Skeletal muscle tissue (tissue), 3 donors: ENCODE measurements at regions not wholly inside any gene's neighbourhood (a gene's known extent, or its start where the extent isn't known, plus 50 kb on each side); places are given as distances from the start of the nearest gene placed in this dataset.

Experiments used
- H3K27ac ChIP-seq: one replicate; pipeline ENCODE4 v1.7.0; 2013; ENCODE audit warnings: mild to moderate bottlenecking, low read depth, low read length, inconsistent platforms
- H3K27me3 ChIP-seq, 3 donors: one replicate each; pipeline ENCODE4 v1.7.0; 2013; ENCODE audit warnings: low read length in 3 of 3; ENCODE audit not compliant: control insufficient read depth in 3 of 3, insufficient read depth in 3 of 3
- H3K36me3 ChIP-seq, 3 donors: one replicate each; pipeline ENCODE4 v1.7.0; 2013; ENCODE audit warnings: low read length in 3 of 3; ENCODE audit not compliant: control insufficient read depth in 3 of 3, insufficient read depth in 3 of 3
- H3K4me1 ChIP-seq, 3 donors: one replicate each; pipeline ENCODE4 v1.7.0; 2013; ENCODE audit warnings: low read length in 3 of 3, mild to moderate bottlenecking in 3 of 3; ENCODE audit not compliant: control insufficient read depth in 3 of 3, insufficient read depth in 3 of 3
- H3K4me3 ChIP-seq, 3 donors: one replicate each; pipeline ENCODE4 v1.7.0; 2013; ENCODE audit warnings: low read length in 3 of 3
- H3K9ac ChIP-seq, 3 donors: one replicate each; pipeline ENCODE4 v1.7.0; 2013; ENCODE audit warnings: low read length in 3 of 3, mild to moderate bottlenecking in 3 of 3, moderate library complexity in 2 of 3, low read depth in 1 of 3
- H3K9me3 ChIP-seq, 3 donors: one replicate each; pipeline ENCODE4 v1.7.0; 2013; ENCODE audit warnings: low read length in 3 of 3; ENCODE audit not compliant: control insufficient read depth in 3 of 3
- donor health status: Osteomylitis.

- no peaks in the 10 kb centered on the region for H3K4me1 ChIP-seq
Measured at GRCh38 chr3:105923140-105923539, 54.3 kb upstream of the CBLB start.

DNA sequence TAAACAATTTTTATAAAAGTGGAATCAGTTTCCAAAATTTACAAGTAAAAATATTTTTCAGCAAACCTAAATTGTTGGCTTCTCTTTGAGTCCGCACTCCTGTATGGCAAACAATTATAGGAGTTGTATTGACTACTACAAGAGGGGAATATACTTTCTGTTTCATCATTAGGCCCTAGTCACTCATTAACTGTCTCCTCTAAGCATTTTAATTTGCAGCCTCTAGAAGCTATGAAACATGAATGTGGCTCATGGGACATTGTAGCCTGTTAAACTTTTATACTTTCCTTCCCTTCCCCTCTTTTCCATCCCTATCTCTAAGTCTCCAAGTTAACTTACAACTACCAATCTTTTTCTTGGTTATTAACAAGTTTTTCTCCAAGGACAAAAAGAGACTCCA lies 58.9 kb upstream of the CBLB start:
- H3K27ac ChIP-seq: no peak overlapping the region
- no peak overlapping the region for H3K9ac ChIP-seq
- no peak overlapping the region for H3K4me3 ChIP-seq
- H3K36me3 ChIP-seq: no peaks in the 10 kb centered on the region
- H3K27me3 ChIP-seq: no peaks in the 10 kb centered on the region
- H3K4me1 ChIP-seq: no peaks in the 10 kb centered on the region
- H3K9me3 ChIP-seq: no peaks in the 10 kb centered on the region

More at GRCh38 chr3:105923140-105923539, 54.3 kb upstream of the CBLB start:
- H3K9ac ChIP-seq: no peak overlapping the region
- H3K4me3 ChIP-seq: no peak overlapping the region
- no peaks in the 10 kb centered on the region for H3K36me3 ChIP-seq
- peaks cover 0 to 2% (median 0%) of the 10 kb centered on the region in 3 donors for H3K9me3 ChIP-seq
- no peaks in the 10 kb centered on the region for H3K27me3 ChIP-seq
- H3K27ac ChIP-seq: no peak overlapping the region

- no peak overlapping the region for H3K27ac ChIP-seq
- no peaks in the 10 kb centered on the region for H3K4me1 ChIP-seq
- no peaks in the 10 kb centered on the region for H3K27me3 ChIP-seq
- no peak overlapping the region for H3K4me3 ChIP-seq
- no peaks in the 10 kb centered on the region for H3K9me3 ChIP-seq
- H3K9ac ChIP-seq: no peak overlapping the region
- no peaks in the 10 kb centered on the region for H3K36me3 ChIP-seq
Measured at GRCh38 chr3:105930733-105931132, 61.9 kb upstream of the CBLB start.

- no peaks in the 10 kb centered on the region for H3K36me3 ChIP-seq
- no peak overlapping the region for H3K9ac ChIP-seq
- H3K4me3 ChIP-seq: no peak overlapping the region
- no peaks in the 10 kb centered on the region for H3K27me3 ChIP-seq
- H3K27ac ChIP-seq: no peak overlapping the region
- H3K4me1 ChIP-seq: no peaks in the 10 kb centered on the region
- H3K9me3 ChIP-seq: no peaks in the 10 kb centered on the region
Measured at GRCh38 chr3:105931500-105931899, 62.7 kb upstream of the CBLB start.

GRCh38 chr3:105933871-105934270 lies 65.1 kb upstream of the CBLB start:
- Histone ChIP-seq H3K9ac (no peak overlapping the region), H3K4me1 (no peaks in the 10 kb centered on the region), H3K27ac (no peak overlapping the region), H3K4me3 (no peak overlapping the region), H3K9me3 (no peaks in the 10 kb centered on the region), H3K27me3 (no peaks in the 10 kb centered on the region), H3K36me3 (no peaks in the 10 kb centered on the region)

- Histone ChIP-seq H3K9ac (peak overlapping the region in 2 of 3 donors; percentile 8 to 65), H3K36me3 (no peaks in the 10 kb centered on the region), H3K27ac (peak overlapping the region; percentile 25), H3K27me3 (no peaks in the 10 kb centered on the region), H3K4me3 (peak overlapping the region in 1 of 3 donors; percentile 48), H3K4me1 (no peaks in the 10 kb centered on the region), H3K9me3 (no peaks in the 10 kb centered on the region)
Measured at GRCh38 chr3:105938101-105938500, 69.3 kb upstream of the CBLB start.

DNA sequence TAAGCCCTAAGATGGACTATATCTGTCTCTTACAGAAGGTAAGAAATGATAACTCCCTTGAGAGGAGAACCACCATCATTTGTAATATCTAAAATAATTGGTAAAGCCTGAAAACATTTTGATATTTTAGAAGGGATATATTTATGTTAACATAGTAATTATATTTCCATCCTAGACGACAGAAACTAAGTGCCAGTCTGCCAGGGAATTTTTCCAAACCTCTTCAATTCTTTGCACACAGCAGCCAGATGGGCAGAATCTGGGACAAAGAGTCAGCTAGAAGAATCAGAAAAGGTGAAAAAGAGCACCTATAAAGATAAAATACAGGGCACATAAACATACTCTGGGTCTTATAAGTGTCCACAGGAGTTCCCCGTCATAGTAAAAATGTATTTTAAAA lies 70.0 kb upstream of the CBLB start:
- no peak overlapping the region for H3K4me3 ChIP-seq
- H3K27me3 ChIP-seq: no peaks in the 10 kb centered on the region
- H3K27ac ChIP-seq: peak overlapping the region; percentile 25
- H3K36me3 ChIP-seq: no peaks in the 10 kb centered on the region
- no peak overlapping the region for H3K9ac ChIP-seq
- no peaks in the 10 kb centered on the region for H3K4me1 ChIP-seq
- no peaks in the 10 kb centered on the region for H3K9me3 ChIP-seq

- H3K27me3 ChIP-seq: no peaks in the 10 kb centered on the region
- no peaks in the 10 kb centered on the region for H3K4me1 ChIP-seq
- H3K9ac ChIP-seq: no peak overlapping the region
- H3K36me3 ChIP-seq: no peaks in the 10 kb centered on the region
- H3K27ac ChIP-seq: no peak overlapping the region
- H3K9me3 ChIP-seq: no peaks in the 10 kb centered on the region
- no peak overlapping the region for H3K4me3 ChIP-seq
Measured at GRCh38 chr3:105944276-105944675, 75.5 kb upstream of the CBLB start.

DNA sequence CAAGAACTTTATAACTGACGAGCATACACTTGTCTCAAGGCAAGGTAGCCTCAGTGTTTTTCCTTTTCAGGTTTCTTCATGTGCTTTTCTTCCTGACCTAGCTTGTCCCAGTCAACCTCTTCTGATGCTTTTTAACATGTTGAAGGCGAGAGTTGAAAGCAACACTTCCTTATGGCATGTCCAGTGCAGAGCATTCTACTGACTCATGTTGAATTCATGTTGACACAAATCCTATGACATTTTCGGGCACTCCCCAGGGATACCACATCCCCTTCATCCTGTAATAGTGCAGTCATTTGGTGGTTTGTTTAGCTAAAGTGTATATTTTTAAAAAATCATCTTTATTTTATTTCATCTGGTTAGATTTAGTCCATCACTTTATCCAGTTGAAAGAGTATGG lies 75.9 kb upstream of the CBLB start:
- H3K4me3 ChIP-seq: no peak overlapping the region
- no peaks in the 10 kb centered on the region for H3K4me1 ChIP-seq
- no peaks in the 10 kb centered on the region for H3K27me3 ChIP-seq
- no peak overlapping the region for H3K9ac ChIP-seq
- no peak overlapping the region for H3K27ac ChIP-seq
- no peaks in the 10 kb centered on the region for H3K36me3 ChIP-seq
- no peaks in the 10 kb centered on the region for H3K9me3 ChIP-seq

DNA sequence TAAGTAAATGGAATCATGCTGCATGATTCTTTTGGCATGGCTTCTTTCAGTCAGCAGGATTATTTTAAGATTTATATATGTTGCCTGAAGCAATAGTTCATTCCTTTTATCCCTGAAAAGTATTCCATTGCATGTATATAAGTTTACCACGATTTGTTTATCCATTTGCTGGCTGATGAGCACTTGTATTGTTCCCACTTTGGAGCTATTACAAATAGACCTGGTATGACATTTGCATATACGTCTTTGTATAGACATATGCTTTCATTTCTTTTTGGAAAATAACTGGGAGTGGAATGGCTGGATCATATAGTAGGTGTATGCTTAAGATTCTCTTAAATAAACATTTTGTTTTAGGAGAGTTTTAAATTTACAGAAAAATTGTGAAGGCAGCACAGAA lies 79.3 kb upstream of the CBLB start:
- no peak overlapping the region for H3K27ac ChIP-seq
- no peaks in the 10 kb centered on the region for H3K4me1 ChIP-seq
- H3K4me3 ChIP-seq: no peak overlapping the region
- no peaks in the 10 kb centered on the region for H3K9me3 ChIP-seq
- no peak overlapping the region for H3K9ac ChIP-seq
- no peaks in the 10 kb centered on the region for H3K36me3 ChIP-seq
- H3K27me3 ChIP-seq: no peaks in the 10 kb centered on the region
